Large intestine (tissue), 3 donors: ENCODE measurements at regions not wholly inside any gene's neighbourhood (a gene's known extent, or its start where the extent isn't known, plus 50 kb on each side); places are given as distances from the start of the nearest gene placed in this dataset.

ENCODE experiments used
- DNase-seq, 2 donors: peaks; one replicate each; pipeline versions ENCODE4 v3.0.0 to v3.0.0-alpha.2; 2013
- H3K27ac ChIP-seq: one replicate; pipeline ENCODE4 v1.5.1; 2013; ENCODE audit warnings: low read length
- H3K27me3 ChIP-seq: 2 replicates; pipeline ENCODE4 v1.6.1; 2013; ENCODE audit warnings: low read length; ENCODE audit not compliant: control insufficient read depth, insufficient read depth
- H3K36me3 ChIP-seq: 2 replicates; pipeline ENCODE4 v1.6.1; 2013; ENCODE audit warnings: low read length; ENCODE audit not compliant: control insufficient read depth, insufficient read depth
- H3K4me1 ChIP-seq: one replicate; pipeline ENCODE4 v1.6.1; 2013; ENCODE audit warnings: low read length; ENCODE audit not compliant: control insufficient read depth, insufficient read depth
- H3K4me3 ChIP-seq: one replicate; pipeline ENCODE4 v1.5.1; 2013; ENCODE audit warnings: low read length
- H3K9me3 ChIP-seq: one replicate; pipeline ENCODE4 v1.6.1; 2013; ENCODE audit warnings: mild to moderate bottlenecking, low read depth, low read length, moderate library complexity; ENCODE audit not compliant: control insufficient read depth
- WGBS: methylation state at CpG from one replicate; pipeline ENCODE4 v1.1.5; 2013; ENCODE audit warnings: low lambda C conversion rate; ENCODE audit not compliant: insufficient coverage; 5-methylcytosine and 5-hydroxymethylcytosine counted together

GRCh38 chr10:59011972-59012632, 164.3 kb upstream of the PHYHIPL start:
- Histone ChIP-seq H3K36me3 (no peaks in the 10 kb centered on the region), H3K4me3 (no peak overlapping the region), H3K27me3 (no peaks in the 10 kb centered on the region), H3K27ac (no peak overlapping the region), H3K4me1 (peaks cover 7% of the 10 kb centered on the region), H3K9me3 (no peaks in the 10 kb centered on the region)
- no peak for DNase-seq
- WGBS = 100% methylated on average over 2 of the region's 7 CpGs

GRCh38 chr10:59012839-59013238, 163.6 kb upstream of the PHYHIPL start:
- H3K4me1 ChIP-seq = peaks cover 2% of the 10 kb centered on the region
- H3K36me3 ChIP-seq = no peaks in the 10 kb centered on the region
- no peak overlapping the region for H3K4me3 ChIP-seq
- DNase-seq = no peak
- no CpG with 5 or more reads among the region's 3 CpGs for WGBS
- H3K27ac ChIP-seq = no peak overlapping the region
- no peaks in the 10 kb centered on the region for H3K9me3 ChIP-seq
- no peaks in the 10 kb centered on the region for H3K27me3 ChIP-seq

GRCh38 chr10:59016043-59016442, 160.4 kb upstream of the PHYHIPL start:
- H3K36me3 ChIP-seq = no peaks in the 10 kb centered on the region
- H3K4me1 ChIP-seq = no peaks in the 10 kb centered on the region
- DNase-seq = no peak

GRCh38 chr10:59018977-59019376, 157.5 kb upstream of the PHYHIPL start:
- no peak overlapping the region for H3K27ac ChIP-seq
- no peak overlapping the region for H3K4me3 ChIP-seq

More at GRCh38 chr10:59016043-59016442, 160.4 kb upstream of the PHYHIPL start:
- WGBS = no CpG with 5 or more reads among the region's 4 CpGs
- no peak overlapping the region for H3K4me3 ChIP-seq
- H3K27me3 ChIP-seq = no peaks in the 10 kb centered on the region
- H3K9me3 ChIP-seq = no peaks in the 10 kb centered on the region
- no peak overlapping the region for H3K27ac ChIP-seq

GRCh38 chr10:59019603-59020002, 156.8 kb upstream of the PHYHIPL start:
- H3K4me1 ChIP-seq = no peaks in the 10 kb centered on the region
- WGBS = 40% methylated on average over 1 of the region's 3 CpGs
- DNase-seq = no peak
- H3K27me3 ChIP-seq = no peaks in the 10 kb centered on the region
- no peak overlapping the region for H3K27ac ChIP-seq
- H3K36me3 ChIP-seq = no peaks in the 10 kb centered on the region
- no peaks in the 10 kb centered on the region for H3K9me3 ChIP-seq
- H3K4me3 ChIP-seq = no peak overlapping the region

More at GRCh38 chr10:59018977-59019376, 157.5 kb upstream of the PHYHIPL start:
- no peaks in the 10 kb centered on the region for H3K4me1 ChIP-seq
- H3K27me3 ChIP-seq = no peaks in the 10 kb centered on the region
- no peak for DNase-seq
- no peaks in the 10 kb centered on the region for H3K36me3 ChIP-seq
- no CpG with 5 or more reads among the region's 5 CpGs for WGBS
- H3K9me3 ChIP-seq = no peaks in the 10 kb centered on the region

- Histone ChIP-seq H3K9me3 (no peaks in the 10 kb centered on the region), H3K4me1 (peaks cover under 1% of the 10 kb centered on the region), H3K27ac (no peak overlapping the region), H3K27me3 (no peaks in the 10 kb centered on the region), H3K4me3 (no peak overlapping the region), H3K36me3 (no peaks in the 10 kb centered on the region)
- WGBS = no CpG with 5 or more reads among the region's 4 CpGs
- no peak for DNase-seq
Measured at GRCh38 chr10:59020502-59020901, 155.9 kb upstream of the PHYHIPL start.

- Histone ChIP-seq H3K36me3 (no peaks in the 10 kb centered on the region), H3K27me3 (no peaks in the 10 kb centered on the region), H3K27ac (peak overlapping the region; percentile 53), H3K4me3 (no peak overlapping the region), H3K4me1 (peaks cover 9% of the 10 kb centered on the region), H3K9me3 (no peaks in the 10 kb centered on the region)
- peak; percentile 81 to 94 for DNase-seq
- no CpG with 5 or more reads among the region's 23 CpGs for WGBS
Measured at GRCh38 chr10:59025981-59026765, 150.3 kb upstream of the PHYHIPL start.

GRCh38 chr10:59027975-59028655, 148.3 kb upstream of the PHYHIPL start:
- H3K27me3 ChIP-seq = no peaks in the 10 kb centered on the region
- no peak for DNase-seq
- no peak overlapping the region for H3K4me3 ChIP-seq
- WGBS = 95% methylated on average over 3 of the region's 5 CpGs
- no peak overlapping the region for H3K27ac ChIP-seq
- H3K4me1 ChIP-seq = peaks cover 9% of the 10 kb centered on the region
- no peaks in the 10 kb centered on the region for H3K9me3 ChIP-seq
- H3K36me3 ChIP-seq = no peaks in the 10 kb centered on the region

GRCh38 chr10:59033622-59034021, 142.8 kb upstream of the PHYHIPL start:
- H3K36me3 ChIP-seq = no peaks in the 10 kb centered on the region
- no peaks in the 10 kb centered on the region for H3K9me3 ChIP-seq
- H3K27ac ChIP-seq = no peak overlapping the region
- WGBS = no CpG with 5 or more reads among the region's 6 CpGs
- no peak overlapping the region for H3K4me3 ChIP-seq
- H3K27me3 ChIP-seq = no peaks in the 10 kb centered on the region
- peaks cover 6% of the 10 kb centered on the region for H3K4me1 ChIP-seq
- DNase-seq = no peak

- 43% methylated on average over 1 of the region's 3 CpGs for WGBS
- Histone ChIP-seq H3K36me3 (no peaks in the 10 kb centered on the region), H3K27ac (no peak overlapping the region), H3K4me1 (peaks cover 6% of the 10 kb centered on the region), H3K27me3 (no peaks in the 10 kb centered on the region), H3K4me3 (no peak overlapping the region), H3K9me3 (no peaks in the 10 kb centered on the region)
- DNase-seq = peak in 1 of 2 donors; percentile 54
Measured at GRCh38 chr10:59036311-59037017, 140.0 kb upstream of the PHYHIPL start.
